Chondrocyte (in vitro differentiated cells): ENCODE measurements at regions not wholly inside any gene's neighbourhood (a gene's known extent, or its start where the extent isn't known, plus 50 kb on each side); places are given as distances from the start of the nearest gene placed in this dataset.

ENCODE experiments used
- DNase-seq: peaks from one replicate; pipeline ENCODE4 v3.0.0; 2021; ENCODE audit warnings: mixed read lengths, low spot score
- H3K27ac Mint-ChIP-seq: one replicate; pipeline ENCODE4 v1.8.0; 2021; ENCODE audit warnings: mild to moderate bottlenecking, moderate library complexity, mixed read lengths; ENCODE audit not compliant: unreplicated experiment
- H3K27me3 Mint-ChIP-seq: 2 replicates; pipeline ENCODE4 v1.8.0; 2021; ENCODE audit warnings: low read depth, mixed read lengths
- H3K36me3 Mint-ChIP-seq: 2 replicates; pipeline ENCODE4 v1.8.0; 2021; ENCODE audit warnings: low read depth, mixed read lengths
- H3K4me1 Mint-ChIP-seq: 2 replicates; pipeline ENCODE4 v1.8.0; 2021; ENCODE audit warnings: low read depth, mild to moderate bottlenecking, mixed read lengths
- H3K4me3 Mint-ChIP-seq: one replicate; pipeline ENCODE4 v1.8.0; 2021; ENCODE audit warnings: mild to moderate bottlenecking, moderate library complexity, mixed read lengths; ENCODE audit not compliant: unreplicated experiment
- H3K9me3 Mint-ChIP-seq: 2 replicates; pipeline ENCODE4 v1.8.0; 2021; ENCODE audit warnings: low read depth, mixed read lengths
- TF ChIP-seq, protein P1 (sequence below): fragments of 200-600 bp; sonication (generic); IDR thresholded peaks from 2 replicates; pipeline ENCODE4 v1.5.0; 2021; ENCODE audit warnings: antibody characterized with exemption, mild to moderate bottlenecking, moderate library complexity

DNA sequence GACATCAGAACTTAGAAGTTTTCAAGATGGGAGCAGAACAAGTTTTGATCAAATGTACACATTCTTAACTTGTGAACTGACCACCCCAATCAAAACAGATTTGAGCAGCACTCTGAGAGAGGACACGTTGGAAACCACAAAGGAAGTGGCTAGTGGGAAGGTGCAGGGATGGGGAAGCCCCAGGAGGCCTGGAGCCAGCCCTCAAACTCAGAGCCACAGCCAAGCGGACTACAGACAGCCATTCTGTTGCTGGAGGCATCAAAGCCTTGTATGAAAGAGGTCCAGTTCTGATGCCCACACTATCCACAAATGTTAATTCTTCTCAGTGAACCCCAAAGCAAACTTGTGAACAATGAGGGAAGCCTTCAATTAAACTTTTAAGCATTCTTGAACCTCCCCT is 143.6 kb upstream of the RAB4A start:
- H3K36me3 Mint-ChIP-seq = no peaks in the 10 kb centered on the region
- H3K27me3 Mint-ChIP-seq = peaks cover 48% of the 10 kb centered on the region
- no peaks in the 10 kb centered on the region for H3K9me3 Mint-ChIP-seq
- H3K4me1 Mint-ChIP-seq = peaks cover 4% of the 10 kb centered on the region
- DNase-seq = no peak
- TF ChIP-seq, protein P1, sequence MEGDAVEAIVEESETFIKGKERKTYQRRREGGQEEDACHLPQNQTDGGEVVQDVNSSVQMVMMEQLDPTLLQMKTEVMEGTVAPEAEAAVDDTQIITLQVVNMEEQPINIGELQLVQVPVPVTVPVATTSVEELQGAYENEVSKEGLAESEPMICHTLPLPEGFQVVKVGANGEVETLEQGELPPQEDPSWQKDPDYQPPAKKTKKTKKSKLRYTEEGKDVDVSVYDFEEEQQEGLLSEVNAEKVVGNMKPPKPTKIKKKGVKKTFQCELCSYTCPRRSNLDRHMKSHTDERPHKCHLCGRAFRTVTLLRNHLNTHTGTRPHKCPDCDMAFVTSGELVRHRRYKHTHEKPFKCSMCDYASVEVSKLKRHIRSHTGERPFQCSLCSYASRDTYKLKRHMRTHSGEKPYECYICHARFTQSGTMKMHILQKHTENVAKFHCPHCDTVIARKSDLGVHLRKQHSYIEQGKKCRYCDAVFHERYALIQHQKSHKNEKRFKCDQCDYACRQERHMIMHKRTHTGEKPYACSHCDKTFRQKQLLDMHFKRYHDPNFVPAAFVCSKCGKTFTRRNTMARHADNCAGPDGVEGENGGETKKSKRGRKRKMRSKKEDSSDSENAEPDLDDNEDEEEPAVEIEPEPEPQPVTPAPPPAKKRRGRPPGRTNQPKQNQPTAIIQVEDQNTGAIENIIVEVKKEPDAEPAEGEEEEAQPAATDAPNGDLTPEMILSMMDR = no peak
- no peak overlapping the region for H3K4me3 Mint-ChIP-seq
- no peak overlapping the region for H3K27ac Mint-ChIP-seq

DNA sequence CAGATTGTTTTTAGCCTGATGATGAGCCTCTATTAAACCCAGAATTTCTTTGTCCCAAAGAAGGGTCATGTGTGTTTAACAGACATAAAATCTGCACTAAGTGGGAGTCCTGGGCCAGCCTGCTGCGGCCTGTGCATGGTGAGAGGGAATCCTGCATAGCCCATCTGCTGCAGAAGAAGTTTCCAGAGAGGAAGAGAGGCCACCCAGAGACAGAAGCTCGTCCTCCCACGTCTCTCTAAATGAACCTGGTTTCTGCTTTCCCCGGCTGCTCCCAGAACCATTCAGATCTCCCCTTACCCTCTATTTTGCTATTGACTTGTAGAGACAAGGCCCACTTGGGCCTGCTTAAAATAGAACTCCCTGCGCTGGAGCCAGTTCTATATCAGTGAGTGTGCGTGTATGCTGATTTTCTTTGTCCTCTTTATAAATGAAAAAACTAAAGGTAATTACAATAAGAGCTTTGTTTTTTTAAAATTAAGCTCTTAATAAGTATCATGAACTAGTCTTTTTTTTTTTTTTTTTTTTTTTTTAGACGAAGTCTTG is 142.8 kb upstream of the RAB4A start:
- no peak for DNase-seq
- Mint-ChIP-seq H3K9me3 (peaks cover 2% of the 10 kb centered on the region), H3K27me3 (peaks cover 44% of the 10 kb centered on the region), H3K36me3 (no peaks in the 10 kb centered on the region), H3K4me3 (no peak overlapping the region), H3K4me1 (peaks cover 4% of the 10 kb centered on the region), H3K27ac (no peak overlapping the region)
- TF ChIP-seq, protein P1 = no peak

DNA sequence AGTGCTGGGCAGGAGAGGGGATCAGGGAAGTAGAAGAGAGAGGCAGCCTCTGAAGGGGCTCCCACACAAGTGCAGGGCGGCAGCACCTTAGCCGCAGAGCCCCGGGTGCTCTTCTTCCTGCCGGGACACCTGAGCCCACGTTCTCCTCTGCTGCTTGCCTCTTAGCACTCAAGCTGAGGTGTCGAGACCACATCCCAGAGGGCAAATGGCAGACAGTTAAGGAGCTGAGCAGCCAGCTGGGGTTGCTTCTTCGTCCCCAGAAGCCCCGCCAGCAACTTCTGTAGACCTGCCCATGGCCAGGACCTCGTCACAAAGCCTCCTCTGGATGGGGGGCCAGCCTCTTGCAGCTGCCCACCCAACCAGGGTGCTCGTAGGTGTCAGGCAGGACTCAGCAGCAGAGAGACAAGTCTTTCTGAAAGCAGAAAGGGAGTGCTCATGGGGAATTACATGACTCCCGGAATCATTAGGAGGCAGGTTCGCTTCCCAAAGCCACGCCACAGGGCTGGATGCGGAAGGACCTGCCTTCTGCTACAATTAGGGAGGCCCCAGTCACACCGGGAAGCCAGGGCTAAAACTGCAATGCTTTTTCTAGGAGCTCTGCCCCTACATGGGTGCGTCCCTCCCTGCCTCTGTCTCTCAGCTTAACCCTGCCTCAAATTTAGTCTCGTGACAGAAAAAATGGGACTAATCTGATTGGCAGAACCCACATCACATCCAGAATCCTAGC is 141.4 kb upstream of the RAB4A start:
- peaks cover 2% of the 10 kb centered on the region for H3K36me3 Mint-ChIP-seq
- H3K4me1 Mint-ChIP-seq = peaks cover 4% of the 10 kb centered on the region
- no peak overlapping the region for H3K4me3 Mint-ChIP-seq
- H3K27me3 Mint-ChIP-seq = peaks cover 42% of the 10 kb centered on the region
- no peak for DNase-seq
- TF ChIP-seq, protein P1 = no peak
- H3K9me3 Mint-ChIP-seq = peaks cover 7% of the 10 kb centered on the region
- H3K27ac Mint-ChIP-seq = no peak overlapping the region

DNA sequence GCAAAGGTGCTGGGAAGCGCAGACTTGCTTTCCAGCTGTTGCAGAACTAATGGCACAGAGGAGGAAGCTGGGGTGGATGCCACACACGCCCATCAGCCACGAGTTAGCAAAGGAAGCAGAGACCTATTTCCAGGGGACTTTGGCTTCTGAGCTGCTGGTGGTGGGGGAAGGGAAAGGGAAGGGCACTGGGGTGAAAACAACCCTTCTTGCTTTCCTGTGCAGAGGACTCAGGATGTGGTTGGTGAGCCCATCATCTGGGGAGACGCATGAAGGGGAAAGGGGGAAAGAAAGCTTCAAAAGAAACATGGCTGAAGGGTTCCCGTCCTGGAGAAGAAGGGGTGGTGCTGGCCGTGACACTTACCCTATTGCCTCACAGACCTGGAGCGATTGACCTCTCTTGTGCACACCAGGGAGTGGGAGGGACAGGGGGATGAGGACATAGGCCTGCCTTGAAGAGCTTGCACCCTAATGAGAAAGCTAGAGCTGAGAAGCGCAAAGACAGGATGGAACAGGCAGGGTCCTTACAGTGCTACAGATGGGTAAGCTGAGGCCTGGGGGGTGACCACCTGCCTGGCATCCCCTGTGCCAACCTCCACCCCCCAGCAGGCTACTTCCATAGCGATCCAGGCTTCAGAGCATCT is 140.8 kb upstream of the RAB4A start:
- Mint-ChIP-seq H3K9me3 (peaks cover 7% of the 10 kb centered on the region), H3K4me3 (no peak overlapping the region), H3K27ac (no peak overlapping the region), H3K36me3 (peaks cover 2% of the 10 kb centered on the region), H3K4me1 (peaks cover 4% of the 10 kb centered on the region), H3K27me3 (peaks cover 38% of the 10 kb centered on the region)
- DNase-seq = no peak
- TF ChIP-seq, protein P1 = no peak

DNA sequence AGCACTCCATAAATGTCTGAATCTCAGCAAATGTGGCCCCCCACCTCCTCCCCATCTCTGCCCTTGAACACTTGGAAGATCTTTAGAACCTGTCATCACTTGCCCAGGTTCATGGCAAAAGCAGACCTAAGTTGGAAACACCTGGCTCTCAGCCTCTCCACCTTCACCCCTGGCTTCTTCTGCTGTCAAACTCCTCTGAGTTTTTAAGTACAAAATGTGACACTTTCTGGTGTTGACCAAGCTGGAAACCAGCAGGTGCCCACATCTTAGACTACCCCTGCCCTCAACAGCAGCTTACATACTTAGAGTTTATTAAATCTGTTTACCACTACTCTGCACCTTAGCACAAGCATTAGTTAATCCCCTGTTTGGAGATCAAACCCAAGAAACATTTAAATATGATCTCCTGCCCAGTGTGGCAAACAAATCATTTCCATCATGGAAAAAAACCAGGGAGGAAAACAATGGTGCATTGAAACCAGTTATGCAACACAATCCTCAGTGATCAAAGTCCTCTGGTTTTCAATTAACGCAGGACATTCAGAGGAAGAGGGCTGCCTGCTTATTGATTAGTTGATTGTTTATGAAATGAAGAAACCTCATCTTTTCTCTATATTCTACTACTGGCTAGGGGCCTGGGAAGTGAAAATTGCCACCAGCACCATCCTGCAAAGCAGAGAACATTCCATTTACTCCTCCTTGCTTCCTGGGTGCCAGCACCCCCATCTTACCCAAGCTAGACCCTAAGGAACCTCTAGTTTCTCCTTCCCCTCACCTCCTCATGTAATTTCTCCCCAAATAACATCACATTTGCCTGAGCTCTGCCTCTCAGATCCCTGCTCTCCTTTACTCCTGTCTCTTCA is 139.4 kb upstream of the RAB4A start:
- H3K9me3 Mint-ChIP-seq = peaks cover 11% of the 10 kb centered on the region
- H3K36me3 Mint-ChIP-seq = peaks cover 2% of the 10 kb centered on the region
- no peak overlapping the region for H3K27ac Mint-ChIP-seq
- TF ChIP-seq, protein P1 = no peak
- no peak overlapping the region for H3K4me3 Mint-ChIP-seq
- peaks cover 4% of the 10 kb centered on the region for H3K4me1 Mint-ChIP-seq
- peaks cover 38% of the 10 kb centered on the region for H3K27me3 Mint-ChIP-seq
- no peak for DNase-seq
